HepG2 (cell line): ENCODE measurements at regions not wholly inside any gene's neighbourhood (a gene's known extent, or its start where the extent isn't known, plus 50 kb on each side); places are given as distances from the start of the nearest gene placed in this dataset.

Source experiments
- HNRNPH1 ChIP-seq: fragments of 200-400 bp; formaldehyde crosslinking; optimal IDR thresholded peaks from 2 replicates; pipeline ENCODE3; 2017; ENCODE audit warnings: mild to moderate bottlenecking, low read depth, low read length
- MBNL3 ChIP-seq: fragments of 250-450 bp; sonication (Bioruptor Pico); conservative IDR thresholded peaks from 2 replicates; pipeline ENCODE4 v1.8.0; 2022; ENCODE audit warnings: mild to moderate bottlenecking, inconsistent platforms
- NAIF1 ChIP-seq: sonication (generic); formaldehyde crosslinking; IDR thresholded peaks from 2 replicates; pipeline ENCODE4 v1.5.0; 2020; ENCODE audit warnings: mild to moderate bottlenecking, missing genetic modification reagents, borderline replicate concordance
- PTBP1 ChIP-seq: fragments of 200-400 bp; formaldehyde crosslinking; IDR thresholded peaks from 2 replicates; pipeline ENCODE4 v1.6.1; 2018; ENCODE audit warnings: low read length, low read depth; ENCODE audit not compliant: poor library complexity, severe bottlenecking
- RAD51 ChIP-seq: fragments of 450-650 bp; IDR thresholded peaks from 2 replicates; pipeline ENCODE4 v1.6.1; 2016; ENCODE audit warnings: borderline replicate concordance
- RBM22 ChIP-seq: fragments of 200-400 bp; formaldehyde crosslinking; optimal IDR thresholded peaks from 2 replicates; pipeline ENCODE3; 2017; ENCODE audit warnings: mild to moderate bottlenecking, low read length, moderate library complexity
- SNAPC2 ChIP-seq: sonication (generic); formaldehyde crosslinking; IDR thresholded peaks from 2 replicates; pipeline ENCODE4 v1.8.1; 2022; ENCODE audit warnings: mild to moderate bottlenecking, missing genetic modification reagents
- SRSF1 ChIP-seq: fragments of 200-400 bp; formaldehyde crosslinking; optimal IDR thresholded peaks from 2 replicates; pipeline ENCODE3; 2017; ENCODE audit warnings: mild to moderate bottlenecking, low read depth, low read length, moderate library complexity
- ZNF644 ChIP-seq: IDR thresholded peaks from 2 replicates; pipeline ENCODE4 v1.6.1; 2016; ENCODE audit warnings: low read depth
- ZNF883 ChIP-seq: sonication (generic); formaldehyde crosslinking; IDR thresholded peaks from 2 replicates; pipeline ENCODE4 v1.5.1; 2020; ENCODE audit warnings: mild to moderate bottlenecking, missing genetic modification reagents; ENCODE audit errors: not compliant biosample characterization
- TF ChIP-seq, protein P1 (sequence below), 2 experiments: sonication (generic) in 1 of 2; formaldehyde crosslinking in 1 of 2; IDR thresholded peaks; 2 replicates each; pipeline versions ENCODE4 v1.4.0 to v1.6.1; 2016 to 2020; ENCODE audit warnings: borderline replicate concordance in 1 of 2, low read depth in 1 of 2, mild to moderate bottlenecking in 1 of 2, missing genetic modification reagents in 1 of 2
- TF ChIP-seq, protein P2 (sequence below): sonication (generic); formaldehyde crosslinking; IDR thresholded peaks from 2 replicates; pipeline ENCODE4 v1.4.0; 2020; ENCODE audit warnings: missing genetic modification reagents
- TF ChIP-seq, protein P3 (sequence below): sonication (generic); formaldehyde crosslinking; IDR thresholded peaks from 2 replicates; pipeline ENCODE4 v1.4.0; 2020; ENCODE audit warnings: mild to moderate bottlenecking, missing genetic modification reagents
- TF ChIP-seq, protein P4 (sequence below): sonication (generic); formaldehyde crosslinking; IDR thresholded peaks from 2 replicates; pipeline ENCODE4 v1.5.0; 2020; ENCODE audit warnings: missing genetic modification reagents
- TF ChIP-seq, protein P5 (sequence below): sonication (generic); formaldehyde crosslinking; IDR thresholded peaks from 2 replicates; pipeline ENCODE4 v1.8.0; 2023; ENCODE audit warnings: mild to moderate bottlenecking, missing genetic modification reagents
- TF ChIP-seq, protein P6 (sequence below): sonication (generic); formaldehyde crosslinking; IDR thresholded peaks from 2 replicates; pipeline ENCODE4 v1.5.0; 2020; ENCODE audit warnings: missing genetic modification reagents

DNA sequence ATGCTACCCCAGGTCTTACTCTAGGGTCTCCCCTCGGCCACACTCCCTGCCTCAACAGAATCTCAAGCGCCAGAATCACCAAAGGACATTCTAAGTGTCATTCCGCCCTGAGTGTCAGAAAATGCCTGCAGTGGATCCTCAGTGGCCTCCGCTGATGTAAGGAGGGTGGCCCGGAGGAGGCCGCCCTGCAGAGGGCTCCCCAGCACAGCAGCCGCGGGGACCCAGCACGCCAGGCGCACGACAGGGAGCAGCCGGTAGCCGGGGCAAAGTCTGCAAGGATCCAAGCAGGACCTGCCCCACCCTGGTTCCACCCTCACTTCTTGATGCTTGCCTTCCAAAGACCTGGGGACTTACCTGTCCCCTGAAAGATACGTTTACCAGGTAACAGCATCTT, 54.2 kb upstream of the ID2 start (continued):
- TF ChIP-seq, protein P1, sequence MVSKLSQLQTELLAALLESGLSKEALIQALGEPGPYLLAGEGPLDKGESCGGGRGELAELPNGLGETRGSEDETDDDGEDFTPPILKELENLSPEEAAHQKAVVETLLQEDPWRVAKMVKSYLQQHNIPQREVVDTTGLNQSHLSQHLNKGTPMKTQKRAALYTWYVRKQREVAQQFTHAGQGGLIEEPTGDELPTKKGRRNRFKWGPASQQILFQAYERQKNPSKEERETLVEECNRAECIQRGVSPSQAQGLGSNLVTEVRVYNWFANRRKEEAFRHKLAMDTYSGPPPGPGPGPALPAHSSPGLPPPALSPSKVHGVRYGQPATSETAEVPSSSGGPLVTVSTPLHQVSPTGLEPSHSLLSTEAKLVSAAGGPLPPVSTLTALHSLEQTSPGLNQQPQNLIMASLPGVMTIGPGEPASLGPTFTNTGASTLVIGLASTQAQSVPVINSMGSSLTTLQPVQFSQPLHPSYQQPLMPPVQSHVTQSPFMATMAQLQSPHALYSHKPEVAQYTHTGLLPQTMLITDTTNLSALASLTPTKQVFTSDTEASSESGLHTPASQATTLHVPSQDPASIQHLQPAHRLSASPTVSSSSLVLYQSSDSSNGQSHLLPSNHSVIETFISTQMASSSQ (IDR thresholded peaks at IDR 0.05; ENCODE audit: low read depth) = no peak
- TF ChIP-seq, protein P1 (CRISPR knock-in tag; IDR thresholded peaks at IDR 0.05; ENCODE audit: borderline replicate concordance) = no peak
- no peak for TF ChIP-seq RAD51
- no peak for TF ChIP-seq HNRNPH1
- TF ChIP-seq NAIF1 (CRISPR knock-in tag) = no peak
- TF ChIP-seq, protein P2, sequence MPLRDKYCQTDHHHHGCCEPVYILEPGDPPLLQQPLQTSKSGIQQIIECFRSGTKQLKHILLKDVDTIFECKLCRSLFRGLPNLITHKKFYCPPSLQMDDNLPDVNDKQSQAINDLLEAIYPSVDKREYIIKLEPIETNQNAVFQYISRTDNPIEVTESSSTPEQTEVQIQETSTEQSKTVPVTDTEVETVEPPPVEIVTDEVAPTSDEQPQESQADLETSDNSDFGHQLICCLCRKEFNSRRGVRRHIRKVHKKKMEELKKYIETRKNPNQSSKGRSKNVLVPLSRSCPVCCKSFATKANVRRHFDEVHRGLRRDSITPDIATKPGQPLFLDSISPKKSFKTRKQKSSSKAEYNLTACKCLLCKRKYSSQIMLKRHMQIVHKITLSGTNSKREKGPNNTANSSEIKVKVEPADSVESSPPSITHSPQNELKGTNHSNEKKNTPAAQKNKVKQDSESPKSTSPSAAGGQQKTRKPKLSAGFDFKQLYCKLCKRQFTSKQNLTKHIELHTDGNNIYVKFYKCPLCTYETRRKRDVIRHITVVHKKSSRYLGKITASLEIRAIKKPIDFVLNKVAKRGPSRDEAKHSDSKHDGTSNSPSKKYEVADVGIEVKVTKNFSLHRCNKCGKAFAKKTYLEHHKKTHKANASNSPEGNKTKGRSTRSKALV (CRISPR knock-in tag) = no peak; the same call in 1 of the 2 replicates
- no peak for TF ChIP-seq MBNL3 (CRISPR knock-in tag)
- TF ChIP-seq, protein P3, sequence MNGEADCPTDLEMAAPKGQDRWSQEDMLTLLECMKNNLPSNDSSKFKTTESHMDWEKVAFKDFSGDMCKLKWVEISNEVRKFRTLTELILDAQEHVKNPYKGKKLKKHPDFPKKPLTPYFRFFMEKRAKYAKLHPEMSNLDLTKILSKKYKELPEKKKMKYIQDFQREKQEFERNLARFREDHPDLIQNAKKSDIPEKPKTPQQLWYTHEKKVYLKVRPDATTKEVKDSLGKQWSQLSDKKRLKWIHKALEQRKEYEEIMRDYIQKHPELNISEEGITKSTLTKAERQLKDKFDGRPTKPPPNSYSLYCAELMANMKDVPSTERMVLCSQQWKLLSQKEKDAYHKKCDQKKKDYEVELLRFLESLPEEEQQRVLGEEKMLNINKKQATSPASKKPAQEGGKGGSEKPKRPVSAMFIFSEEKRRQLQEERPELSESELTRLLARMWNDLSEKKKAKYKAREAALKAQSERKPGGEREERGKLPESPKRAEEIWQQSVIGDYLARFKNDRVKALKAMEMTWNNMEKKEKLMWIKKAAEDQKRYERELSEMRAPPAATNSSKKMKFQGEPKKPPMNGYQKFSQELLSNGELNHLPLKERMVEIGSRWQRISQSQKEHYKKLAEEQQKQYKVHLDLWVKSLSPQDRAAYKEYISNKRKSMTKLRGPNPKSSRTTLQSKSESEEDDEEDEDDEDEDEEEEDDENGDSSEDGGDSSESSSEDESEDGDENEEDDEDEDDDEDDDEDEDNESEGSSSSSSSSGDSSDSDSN (CRISPR knock-in tag) = peak; percentile 87
- TF ChIP-seq, protein P4, sequence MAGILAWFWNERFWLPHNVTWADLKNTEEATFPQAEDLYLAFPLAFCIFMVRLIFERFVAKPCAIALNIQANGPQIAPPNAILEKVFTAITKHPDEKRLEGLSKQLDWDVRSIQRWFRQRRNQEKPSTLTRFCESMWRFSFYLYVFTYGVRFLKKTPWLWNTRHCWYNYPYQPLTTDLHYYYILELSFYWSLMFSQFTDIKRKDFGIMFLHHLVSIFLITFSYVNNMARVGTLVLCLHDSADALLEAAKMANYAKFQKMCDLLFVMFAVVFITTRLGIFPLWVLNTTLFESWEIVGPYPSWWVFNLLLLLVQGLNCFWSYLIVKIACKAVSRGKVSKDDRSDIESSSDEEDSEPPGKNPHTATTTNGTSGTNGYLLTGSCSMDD = no peak
- TF ChIP-seq, protein P5, sequence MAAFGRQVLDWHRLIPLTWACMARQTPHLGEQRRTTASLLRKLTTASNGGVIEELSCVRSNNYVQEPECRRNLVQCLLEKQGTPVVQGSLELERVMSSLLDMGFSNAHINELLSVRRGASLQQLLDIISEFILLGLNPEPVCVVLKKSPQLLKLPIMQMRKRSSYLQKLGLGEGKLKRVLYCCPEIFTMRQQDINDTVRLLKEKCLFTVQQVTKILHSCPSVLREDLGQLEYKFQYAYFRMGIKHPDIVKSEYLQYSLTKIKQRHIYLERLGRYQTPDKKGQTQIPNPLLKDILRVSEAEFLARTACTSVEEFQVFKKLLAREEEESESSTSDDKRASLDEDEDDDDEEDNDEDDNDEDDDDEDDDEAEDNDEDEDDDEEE (CRISPR knock-in tag) = no peak
- TF ChIP-seq PTBP1 = no peak
- no peak for TF ChIP-seq SNAPC2
- TF ChIP-seq RBM22 = no peak
- no peak for TF ChIP-seq ZNF883 (CRISPR knock-in tag)
- TF ChIP-seq, protein P6, sequence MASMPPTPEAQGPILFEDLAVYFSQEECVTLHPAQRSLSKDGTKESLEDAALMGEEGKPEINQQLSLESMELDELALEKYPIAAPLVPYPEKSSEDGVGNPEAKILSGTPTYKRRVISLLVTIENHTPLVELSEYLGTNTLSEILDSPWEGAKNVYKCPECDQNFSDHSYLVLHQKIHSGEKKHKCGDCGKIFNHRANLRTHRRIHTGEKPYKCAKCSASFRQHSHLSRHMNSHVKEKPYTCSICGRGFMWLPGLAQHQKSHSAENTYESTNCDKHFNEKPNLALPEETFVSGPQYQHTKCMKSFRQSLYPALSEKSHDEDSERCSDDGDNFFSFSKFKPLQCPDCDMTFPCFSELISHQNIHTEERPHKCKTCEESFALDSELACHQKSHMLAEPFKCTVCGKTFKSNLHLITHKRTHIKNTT = no peak
- 0 out of 2 replicates have a peak, but pooled peaks have one; percentile 26 for TF ChIP-seq ZNF644 (CRISPR knock-in tag)
- no peak for TF ChIP-seq SRSF1
